H9 (cell line): ENCODE measurements at regions not wholly inside any gene's neighbourhood (a gene's known extent, or its start where the extent isn't known, plus 50 kb on each side); places are given as distances from the start of the nearest gene placed in this dataset.
A peak's percentile ranks its signal among the peaks of the same experiment; 100 is the strongest.

Experiments used
- DNase-seq: peaks from one replicate; pipeline ENCODE4 v3.0.0-alpha.2; 2017
- H2AFZ ChIP-seq: one replicate; pipeline ENCODE4 v1.6.1; 2013; ENCODE audit warnings: mild to moderate bottlenecking, low read length, control low read depth, moderate library complexity
- H2AK5ac ChIP-seq: 2 replicates; pipeline ENCODE4 v1.6.1; 2013; ENCODE audit warnings: low read length, control low read depth, mixed read lengths; ENCODE audit not compliant: insufficient read length
- H2BK120ac ChIP-seq: one replicate; pipeline ENCODE4 v1.6.1; 2013; ENCODE audit warnings: low read depth, mild to moderate bottlenecking, low read length, control low read depth, inconsistent platforms; ENCODE audit not compliant: poor library complexity, severe bottlenecking
- H2BK12ac ChIP-seq: 2 replicates; pipeline ENCODE4 v1.6.1; 2013; ENCODE audit warnings: low read length, control low read depth, mixed read lengths, low read depth; ENCODE audit not compliant: insufficient read length
- H2BK15ac ChIP-seq: 2 replicates; pipeline ENCODE4 v1.6.1; 2013; ENCODE audit warnings: low read depth, low read length, control low read depth
- H2BK20ac ChIP-seq: one replicate; pipeline ENCODE4 v1.6.1; 2013; ENCODE audit warnings: low read depth, mild to moderate bottlenecking, low read length, control low read depth, inconsistent platforms; ENCODE audit not compliant: poor library complexity, severe bottlenecking
- H2BK5ac ChIP-seq: 2 replicates; pipeline ENCODE4 v1.6.1; 2013; ENCODE audit warnings: low read length, control low read depth, mixed read lengths; ENCODE audit not compliant: insufficient read length
- H3K14ac ChIP-seq: 2 replicates; pipeline ENCODE4 v1.6.1; 2013; ENCODE audit warnings: low read length, control low read depth; ENCODE audit not compliant: insufficient read depth
- H3K18ac ChIP-seq: 2 replicates; pipeline ENCODE4 v1.6.1; 2013; ENCODE audit warnings: low read depth, mild to moderate bottlenecking, mixed read lengths, low read length, control low read depth; ENCODE audit not compliant: insufficient read length
- H3K23ac ChIP-seq: 2 replicates; pipeline ENCODE4 v1.6.1; 2013; ENCODE audit warnings: low read length, control low read depth, mixed read lengths, low read depth; ENCODE audit not compliant: insufficient read length
- H3K23me2 ChIP-seq: 2 replicates; pipeline ENCODE4 v1.6.1; 2013; ENCODE audit warnings: low read depth, mild to moderate bottlenecking, mixed read lengths, low read length, control low read depth; ENCODE audit not compliant: insufficient read length, poor library complexity, severe bottlenecking
- H3K27ac ChIP-seq: 2 replicates; pipeline ENCODE4 v1.5.1; 2013; ENCODE audit warnings: low read length, control low read depth, mixed read lengths, low read depth; ENCODE audit not compliant: insufficient read length
- H3K27me3 ChIP-seq: 2 replicates; pipeline ENCODE4 v1.6.1; 2013; ENCODE audit warnings: low read length, control low read depth, inconsistent platforms; ENCODE audit not compliant: insufficient read depth
- H3K4ac ChIP-seq: 2 replicates; pipeline ENCODE4 v1.6.1; 2013; ENCODE audit warnings: low read depth, mild to moderate bottlenecking, control low read depth, inconsistent platforms, low read length, moderate library complexity
- H3K4me1 ChIP-seq: 2 replicates; pipeline ENCODE4 v1.6.1; 2013; ENCODE audit warnings: low read length, control low read depth, inconsistent platforms; ENCODE audit not compliant: insufficient read depth
- H3K4me2 ChIP-seq: 2 replicates; pipeline ENCODE4 v1.6.1; 2013; ENCODE audit warnings: low read length, control low read depth, mixed read lengths; ENCODE audit not compliant: insufficient read length, insufficient read depth
- H3K56ac ChIP-seq: 2 replicates; pipeline ENCODE4 v1.6.1; 2013; ENCODE audit warnings: low read depth, mild to moderate bottlenecking, mixed read lengths, low read length, control low read depth; ENCODE audit not compliant: insufficient read length
- H3K79me1 ChIP-seq: 2 replicates; pipeline ENCODE4 v1.6.1; 2013; ENCODE audit warnings: low read depth, mild to moderate bottlenecking, moderate library complexity, low read length, control low read depth, inconsistent platforms; ENCODE audit not compliant: insufficient read depth, poor library complexity, severe bottlenecking
- H3K79me2 ChIP-seq: 2 replicates; pipeline ENCODE4 v1.6.1; 2013; ENCODE audit warnings: low read length, control low read depth, inconsistent platforms; ENCODE audit not compliant: insufficient read depth
- H3K9ac ChIP-seq: 2 replicates; pipeline ENCODE4 v1.6.1; 2013; ENCODE audit warnings: low read length, control low read depth, mixed read lengths; ENCODE audit not compliant: insufficient read length; ENCODE audit errors: extremely low read depth
- H3K9me3 ChIP-seq: one replicate; pipeline ENCODE4 v1.6.1; 2013; ENCODE audit warnings: low read depth, low read length, inconsistent platforms; ENCODE audit not compliant: control insufficient read depth
- H3T11ph ChIP-seq: one replicate; pipeline ENCODE4 v1.6.1; 2013; ENCODE audit warnings: mild to moderate bottlenecking, low read length, control low read depth, inconsistent platforms
- H4K20me1 ChIP-seq: one replicate; pipeline ENCODE4 v1.6.1; 2013; ENCODE audit not compliant: control insufficient read depth, insufficient read length, insufficient read depth
- H4K5ac ChIP-seq: 2 replicates; pipeline ENCODE4 v1.6.1; 2013; ENCODE audit warnings: low read depth, mild to moderate bottlenecking, mixed read lengths, low read length, control low read depth; ENCODE audit not compliant: insufficient read length
- H4K8ac ChIP-seq: replicated peaks from 2 replicates; pipeline ENCODE4 v1.6.1; 2013; ENCODE audit warnings: low read length, control low read depth, mixed read lengths, low read depth; ENCODE audit not compliant: insufficient read length
- H4K91ac ChIP-seq: 2 replicates; pipeline ENCODE4 v1.6.1; 2013; ENCODE audit warnings: low read depth, mild to moderate bottlenecking, moderate library complexity, mixed read lengths, low read length, control low read depth; ENCODE audit not compliant: insufficient read length
- H3K27ac Mint-ChIP-seq, 3 experiments: 2 replicates in 2 of 3; 3 replicates in 1 of 3; pipeline ENCODE4 v1.8.0; 2020 to 2021; ENCODE audit warnings: mixed read lengths in 3 of 3, mild to moderate bottlenecking in 1 of 3, moderate library complexity in 1 of 3
- H3K27me3 Mint-ChIP-seq: 2 replicates; pipeline ENCODE4 v1.8.0; 2021; ENCODE audit warnings: low read depth, mild to moderate bottlenecking, moderate library complexity, mixed read lengths
- H3K36me3 Mint-ChIP-seq, 3 experiments: 2 replicates in 2 of 3; 3 replicates in 1 of 3; pipeline ENCODE4 v1.8.0; 2020 to 2021; ENCODE audit warnings: low read depth in 3 of 3, mixed read lengths in 3 of 3; ENCODE audit not compliant: insufficient read depth in 1 of 3
- H3K4me1 Mint-ChIP-seq, 2 experiments: 2 replicates each; pipeline ENCODE4 v1.8.0; 2020; ENCODE audit warnings: mixed read lengths in 2 of 2
- H3K4me3 Mint-ChIP-seq, 2 experiments: 2 replicates in 1 of 2; 3 replicates in 1 of 2; pipeline ENCODE4 v1.8.0; 2020 to 2021; ENCODE audit warnings: mild to moderate bottlenecking in 2 of 2, mixed read lengths in 2 of 2, moderate library complexity in 1 of 2
- H3K9me3 Mint-ChIP-seq, 2 experiments: 2 replicates in 1 of 2; 3 replicates in 1 of 2; pipeline ENCODE4 v1.8.0; 2020; ENCODE audit warnings: mild to moderate bottlenecking in 2 of 2, mixed read lengths in 2 of 2, moderate library complexity in 1 of 2
- WGBS: extraction: QIAGEN DNeasy Blood & Tissue Kit; methylation state at CpG from one replicate; pipeline ENCODE4 v1.1.7; 2013; ENCODE audit warnings: missing lambda C conversion rate, low lambda C conversion rate, mixed read lengths; ENCODE audit not compliant: insufficient read length; ENCODE audit errors: extremely low coverage; 5-methylcytosine and 5-hydroxymethylcytosine counted together
- TF ChIP-seq, protein P1 (sequence below): fragments of 200-600 bp; sonication (generic); conservative IDR thresholded peaks from 3 replicates; pipeline ENCODE4 v1.8.0; 2021; ENCODE audit warnings: antibody characterized with exemption, mild to moderate bottlenecking

DNA sequence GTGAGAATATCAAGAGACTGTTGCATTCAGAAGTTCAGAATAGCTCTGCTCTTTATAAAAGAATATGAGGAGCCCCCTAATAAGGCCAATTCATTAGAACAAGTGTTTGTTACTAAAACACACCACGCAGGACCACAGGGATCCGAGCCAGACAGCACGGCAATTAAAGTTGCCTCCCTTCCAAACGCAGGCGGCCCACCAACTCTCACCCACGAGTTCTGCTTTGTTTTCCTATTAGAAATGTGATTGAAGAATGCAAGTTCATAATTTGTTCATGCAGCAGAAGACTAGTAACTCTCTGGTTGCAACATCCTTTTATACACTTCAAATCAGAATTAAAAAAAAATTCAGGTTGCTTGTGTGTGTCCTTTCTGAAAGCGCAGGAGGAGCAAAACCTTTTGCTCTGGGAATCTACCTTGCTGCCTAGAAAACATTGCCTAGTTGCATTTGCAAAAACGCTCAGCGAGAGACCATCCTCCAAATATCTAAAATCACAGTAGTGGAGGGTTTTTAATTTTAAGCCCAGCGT lies 1044.1 kb upstream of the NR2F2 start:
- Histone ChIP-seq H2AFZ (no peak overlapping the region), H3K4me2 (no peak overlapping the region), H3K4me1 (no peaks in the 10 kb centered on the region), H3K9ac (no peak overlapping the region), H3K18ac (no peak overlapping the region), H3K79me2 (no peaks in the 10 kb centered on the region), H4K20me1 (no peaks in the 10 kb centered on the region), H3K27ac (no peak overlapping the region), H2AK5ac (no peak overlapping the region), H3K14ac (no peak overlapping the region), H4K91ac (no peak overlapping the region), H4K5ac (no peak overlapping the region), H3K23ac (no peak overlapping the region), H3K79me1 (no peaks in the 10 kb centered on the region), H3K56ac (no peak overlapping the region), H3K9me3 (no peaks in the 10 kb centered on the region), H3K4ac (no peak overlapping the region), H3K27me3 (no peaks in the 10 kb centered on the region), H2BK15ac (no peak overlapping the region), H2BK12ac (no peak overlapping the region), H2BK5ac (no peak overlapping the region), H3T11ph (no peak overlapping the region), H2BK20ac (no peak overlapping the region), H3K23me2 (peaks cover 6% of the 10 kb centered on the region), H4K8ac (no peak overlapping the region), H2BK120ac (no peak overlapping the region)
- Mint-ChIP-seq H3K36me3 (no peaks in the 10 kb centered on the region), H3K4me3 (peak overlapping the region in 1 of 2 experiments; percentile 70; a peak in 3 of 5 replicates), H3K4me1 (peaks cover 37 to 39% of the 10 kb centered on the region in 2 experiments), H3K27me3 (no peaks in the 10 kb centered on the region; the same call in 1 of the 2 replicates), H3K9me3 (no peaks in the 10 kb centered on the region), H3K27ac (peak overlapping the region in 1 of 3 experiments; percentile 95; a peak in 2 of 7 replicates)
- no CpG with 5 or more reads among the region's 10 CpGs for WGBS
- DNase-seq: no peak
- TF ChIP-seq, protein P1, sequence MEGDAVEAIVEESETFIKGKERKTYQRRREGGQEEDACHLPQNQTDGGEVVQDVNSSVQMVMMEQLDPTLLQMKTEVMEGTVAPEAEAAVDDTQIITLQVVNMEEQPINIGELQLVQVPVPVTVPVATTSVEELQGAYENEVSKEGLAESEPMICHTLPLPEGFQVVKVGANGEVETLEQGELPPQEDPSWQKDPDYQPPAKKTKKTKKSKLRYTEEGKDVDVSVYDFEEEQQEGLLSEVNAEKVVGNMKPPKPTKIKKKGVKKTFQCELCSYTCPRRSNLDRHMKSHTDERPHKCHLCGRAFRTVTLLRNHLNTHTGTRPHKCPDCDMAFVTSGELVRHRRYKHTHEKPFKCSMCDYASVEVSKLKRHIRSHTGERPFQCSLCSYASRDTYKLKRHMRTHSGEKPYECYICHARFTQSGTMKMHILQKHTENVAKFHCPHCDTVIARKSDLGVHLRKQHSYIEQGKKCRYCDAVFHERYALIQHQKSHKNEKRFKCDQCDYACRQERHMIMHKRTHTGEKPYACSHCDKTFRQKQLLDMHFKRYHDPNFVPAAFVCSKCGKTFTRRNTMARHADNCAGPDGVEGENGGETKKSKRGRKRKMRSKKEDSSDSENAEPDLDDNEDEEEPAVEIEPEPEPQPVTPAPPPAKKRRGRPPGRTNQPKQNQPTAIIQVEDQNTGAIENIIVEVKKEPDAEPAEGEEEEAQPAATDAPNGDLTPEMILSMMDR: no peak
